HL-60 (cell line): ENCODE measurements at regions not wholly inside any gene's neighbourhood (a gene's known extent, or its start where the extent isn't known, plus 50 kb on each side); places are given as distances from the start of the nearest gene placed in this dataset.

Source experiments
- DNase-seq, 2 experiments: peaks; one replicate each; pipeline ENCODE4 v3.0.0-alpha.2; 2010 to 2020; ENCODE audit warnings: low read depth in 1 of 2, low spot score in 1 of 2
- H3K27ac ChIP-seq: fragments of 250-450 bp; sonication (Bioruptor Pico); replicated peaks from 2 replicates; pipeline ENCODE4 v1.5.1; 2020; ENCODE audit warnings: mild to moderate bottlenecking, moderate library complexity
- H3K27me3 ChIP-seq: fragments of 250-450 bp; sonication (Bioruptor Pico); 2 replicates; pipeline ENCODE4 v1.5.1; 2021; ENCODE audit warnings: mild to moderate bottlenecking, moderate library complexity; ENCODE audit not compliant: insufficient read depth, poor library complexity, severe bottlenecking
- H3K4me3 ChIP-seq: replicated peaks from 2 replicates; pipeline ENCODE4 v1.5.1; 2011; ENCODE audit warnings: mild to moderate bottlenecking, control low read depth, low read length; ENCODE audit not compliant: insufficient read depth
- GABPA ChIP-seq: IDR thresholded peaks from 2 replicates; pipeline ENCODE4 v1.6.1; 2012; ENCODE audit warnings: low read depth
- POLR2AphosphoS5 ChIP-seq: IDR thresholded peaks from 2 replicates; pipeline ENCODE4 v1.6.1; 2012; ENCODE audit warnings: low read depth
- SPI1 ChIP-seq: IDR thresholded peaks from 2 replicates; pipeline ENCODE4 v1.6.1; 2012; ENCODE audit warnings: low read depth, mild to moderate bottlenecking, borderline replicate concordance
- TF ChIP-seq, protein P1 (sequence below): IDR thresholded peaks from 2 replicates; pipeline ENCODE4 v1.6.1; 2012; ENCODE audit warnings: low read depth; ENCODE audit not compliant: insufficient replicate concordance
- TF ChIP-seq, protein P2 (sequence below): IDR thresholded peaks from one replicate; pipeline ENCODE4 v1.5.1; 2011; ENCODE audit warnings: low read length, control low read depth, inconsistent platforms; ENCODE audit not compliant: insufficient read depth

DNA sequence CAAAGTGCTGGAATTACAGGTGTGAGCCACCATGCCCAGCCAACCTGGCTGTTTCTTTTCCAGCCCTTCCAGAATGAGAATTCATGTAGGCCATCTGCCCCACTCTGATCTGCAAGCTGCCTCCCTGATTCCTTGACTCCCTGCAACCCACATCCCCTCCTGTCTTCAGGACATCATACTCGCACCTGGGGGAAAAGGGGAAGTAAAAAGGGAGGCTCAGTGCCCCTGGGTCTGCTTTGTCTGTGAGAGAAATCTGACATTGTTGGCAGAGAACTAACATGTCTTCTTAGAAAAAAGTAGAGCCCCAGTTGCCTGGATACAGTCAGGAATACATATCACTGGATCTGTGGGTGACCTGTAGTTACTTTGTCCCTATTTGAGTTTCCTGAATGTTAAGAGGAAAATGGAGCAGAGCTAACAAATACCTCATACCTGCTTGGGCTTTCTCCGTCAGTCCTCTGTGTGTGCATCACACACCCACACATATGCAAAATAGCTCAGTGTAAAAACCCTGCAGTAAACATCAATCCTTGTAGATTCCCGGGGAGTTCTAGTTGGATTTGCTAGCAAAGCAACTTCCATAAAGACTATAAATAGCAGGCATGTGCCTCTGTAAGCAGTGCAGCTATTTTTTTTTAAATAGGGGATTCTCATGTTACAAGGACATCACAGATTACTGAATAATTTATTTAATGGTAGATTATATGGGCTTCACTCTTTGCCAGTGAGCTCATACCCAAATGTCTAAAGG is 62.9 kb downstream of the TEX35 start:
- Histone ChIP-seq H3K27me3 (no peaks in the 10 kb centered on the region), H3K27ac (no peak overlapping the region), H3K4me3 (no peak overlapping the region)
- no peak for TF ChIP-seq SPI1
- TF ChIP-seq, protein P1, sequence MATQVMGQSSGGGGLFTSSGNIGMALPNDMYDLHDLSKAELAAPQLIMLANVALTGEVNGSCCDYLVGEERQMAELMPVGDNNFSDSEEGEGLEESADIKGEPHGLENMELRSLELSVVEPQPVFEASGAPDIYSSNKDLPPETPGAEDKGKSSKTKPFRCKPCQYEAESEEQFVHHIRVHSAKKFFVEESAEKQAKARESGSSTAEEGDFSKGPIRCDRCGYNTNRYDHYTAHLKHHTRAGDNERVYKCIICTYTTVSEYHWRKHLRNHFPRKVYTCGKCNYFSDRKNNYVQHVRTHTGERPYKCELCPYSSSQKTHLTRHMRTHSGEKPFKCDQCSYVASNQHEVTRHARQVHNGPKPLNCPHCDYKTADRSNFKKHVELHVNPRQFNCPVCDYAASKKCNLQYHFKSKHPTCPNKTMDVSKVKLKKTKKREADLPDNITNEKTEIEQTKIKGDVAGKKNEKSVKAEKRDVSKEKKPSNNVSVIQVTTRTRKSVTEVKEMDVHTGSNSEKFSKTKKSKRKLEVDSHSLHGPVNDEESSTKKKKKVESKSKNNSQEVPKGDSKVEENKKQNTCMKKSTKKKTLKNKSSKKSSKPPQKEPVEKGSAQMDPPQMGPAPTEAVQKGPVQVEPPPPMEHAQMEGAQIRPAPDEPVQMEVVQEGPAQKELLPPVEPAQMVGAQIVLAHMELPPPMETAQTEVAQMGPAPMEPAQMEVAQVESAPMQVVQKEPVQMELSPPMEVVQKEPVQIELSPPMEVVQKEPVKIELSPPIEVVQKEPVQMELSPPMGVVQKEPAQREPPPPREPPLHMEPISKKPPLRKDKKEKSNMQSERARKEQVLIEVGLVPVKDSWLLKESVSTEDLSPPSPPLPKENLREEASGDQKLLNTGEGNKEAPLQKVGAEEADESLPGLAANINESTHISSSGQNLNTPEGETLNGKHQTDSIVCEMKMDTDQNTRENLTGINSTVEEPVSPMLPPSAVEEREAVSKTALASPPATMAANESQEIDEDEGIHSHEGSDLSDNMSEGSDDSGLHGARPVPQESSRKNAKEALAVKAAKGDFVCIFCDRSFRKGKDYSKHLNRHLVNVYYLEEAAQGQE: no peak
- no peak for DNase-seq

DNA sequence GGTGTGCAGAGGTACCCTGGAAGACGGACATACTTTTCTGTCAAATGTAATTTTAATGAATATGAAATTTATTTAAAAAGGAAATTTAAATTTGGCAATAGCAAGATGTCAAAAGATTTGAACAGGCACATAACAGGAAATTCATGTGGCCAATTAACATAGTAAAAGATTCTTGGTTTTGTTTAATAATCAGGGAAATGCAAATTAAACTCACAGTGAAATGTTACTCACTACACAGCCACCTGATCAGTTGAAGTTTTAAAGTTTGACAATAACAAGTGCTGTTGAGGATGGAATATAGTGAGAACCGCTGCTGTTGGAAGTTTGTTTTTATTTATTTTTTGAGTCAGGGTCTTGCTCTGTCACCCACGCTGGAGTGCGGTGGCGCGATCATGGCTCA is 63.9 kb downstream of the TEX35 start:
- Histone ChIP-seq H3K4me3 (no peak overlapping the region), H3K27me3 (no peaks in the 10 kb centered on the region), H3K27ac (no peak overlapping the region)
- DNase-seq: no peak
- no peak for TF ChIP-seq SPI1
- TF ChIP-seq, protein P1: no peak
- no peak for TF ChIP-seq GABPA

DNA sequence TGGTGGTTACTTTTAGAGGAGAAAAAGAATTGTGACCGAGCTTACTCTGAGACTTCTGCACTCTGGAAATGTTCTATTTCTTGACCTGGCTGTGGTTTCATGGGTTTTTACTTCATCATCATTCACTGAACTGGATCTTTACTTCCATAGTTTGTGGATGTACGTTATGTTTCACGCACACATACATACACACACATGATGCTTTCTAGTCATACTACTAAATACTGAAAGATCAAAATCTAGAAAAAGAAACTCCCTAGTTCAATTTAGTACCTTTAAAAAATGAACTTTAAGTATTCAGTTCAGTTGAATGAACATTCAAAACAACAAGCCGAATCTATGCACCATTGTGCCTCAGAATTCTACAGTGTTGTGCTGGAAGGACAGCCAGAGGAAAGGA is 65.0 kb downstream of the TEX35 start:
- DNase-seq: no peak
- H3K4me3 ChIP-seq: no peak overlapping the region
- TF ChIP-seq POLR2AphosphoS5 (no peak), GABPA (no peak), SPI1 (no peak)
- TF ChIP-seq, protein P2, sequence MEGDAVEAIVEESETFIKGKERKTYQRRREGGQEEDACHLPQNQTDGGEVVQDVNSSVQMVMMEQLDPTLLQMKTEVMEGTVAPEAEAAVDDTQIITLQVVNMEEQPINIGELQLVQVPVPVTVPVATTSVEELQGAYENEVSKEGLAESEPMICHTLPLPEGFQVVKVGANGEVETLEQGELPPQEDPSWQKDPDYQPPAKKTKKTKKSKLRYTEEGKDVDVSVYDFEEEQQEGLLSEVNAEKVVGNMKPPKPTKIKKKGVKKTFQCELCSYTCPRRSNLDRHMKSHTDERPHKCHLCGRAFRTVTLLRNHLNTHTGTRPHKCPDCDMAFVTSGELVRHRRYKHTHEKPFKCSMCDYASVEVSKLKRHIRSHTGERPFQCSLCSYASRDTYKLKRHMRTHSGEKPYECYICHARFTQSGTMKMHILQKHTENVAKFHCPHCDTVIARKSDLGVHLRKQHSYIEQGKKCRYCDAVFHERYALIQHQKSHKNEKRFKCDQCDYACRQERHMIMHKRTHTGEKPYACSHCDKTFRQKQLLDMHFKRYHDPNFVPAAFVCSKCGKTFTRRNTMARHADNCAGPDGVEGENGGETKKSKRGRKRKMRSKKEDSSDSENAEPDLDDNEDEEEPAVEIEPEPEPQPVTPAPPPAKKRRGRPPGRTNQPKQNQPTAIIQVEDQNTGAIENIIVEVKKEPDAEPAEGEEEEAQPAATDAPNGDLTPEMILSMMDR: no peak
- TF ChIP-seq, protein P1: no peak
- no peak overlapping the region for H3K27ac ChIP-seq
- no peaks in the 10 kb centered on the region for H3K27me3 ChIP-seq

DNA sequence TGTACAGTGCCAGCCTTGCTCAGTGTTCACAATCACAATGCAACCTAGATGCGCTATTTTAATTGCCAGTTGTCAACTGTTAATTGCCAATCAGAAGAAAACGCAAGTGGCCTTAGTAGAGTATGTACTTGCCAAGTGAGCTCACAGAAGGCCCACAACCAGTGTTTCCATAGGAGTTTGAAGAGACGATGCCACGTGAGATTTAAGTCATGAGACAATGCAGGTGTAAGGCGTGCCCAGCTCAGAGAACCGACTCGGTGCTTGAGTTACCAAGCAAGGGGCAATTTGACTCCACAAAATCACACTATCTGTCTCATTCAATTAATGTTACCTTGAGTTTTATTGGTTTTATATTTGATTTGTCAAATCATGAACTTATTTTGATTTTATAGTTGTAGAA is 65.6 kb downstream of the TEX35 start:
- H3K27ac ChIP-seq: no peak overlapping the region
- no peaks in the 10 kb centered on the region for H3K27me3 ChIP-seq
- H3K4me3 ChIP-seq: no peak overlapping the region
- DNase-seq: no peak
- TF ChIP-seq, protein P2: no peak
- TF ChIP-seq SPI1 (no peak), POLR2AphosphoS5 (no peak), GABPA (no peak)
- TF ChIP-seq, protein P1: no peak
